ENCODE measurements at regions not wholly inside any gene's neighbourhood (a gene's known extent, or its start where the extent isn't known, plus 50 kb on each side); places are given as distances from the start of the nearest gene placed in this dataset.

DNA sequence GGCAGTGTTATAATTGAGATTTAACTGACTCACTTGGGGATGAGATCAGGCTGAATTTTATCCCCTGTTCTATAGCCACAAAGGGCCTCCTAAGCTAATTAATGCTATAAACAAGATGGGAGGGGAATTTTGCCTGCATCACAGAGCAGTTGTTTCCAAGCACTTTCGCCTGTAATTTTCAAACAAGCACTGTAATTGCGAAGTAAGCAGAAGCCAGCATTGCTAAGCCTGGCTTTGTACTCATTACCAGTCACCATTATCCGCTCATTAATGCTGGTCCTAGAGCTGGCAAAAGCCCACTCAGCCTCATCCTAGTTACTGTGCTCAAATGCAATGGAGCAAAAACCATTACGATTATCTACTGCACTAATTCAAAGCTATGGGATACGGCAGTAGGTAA is 356.6 kb upstream of the UBE2E2 start:
- TF ChIP-seq POLR2A (IDR thresholded peaks at IDR 0.05) (no peak), CTCF (IDR thresholded peaks at IDR 0.05) (no peak)

All from gastroesophageal sphincter (tissue), 3 donors.